ENCODE measurements at regions not wholly inside any gene's neighbourhood (a gene's known extent, or its start where the extent isn't known, plus 50 kb on each side); places are given as distances from the start of the nearest gene placed in this dataset.
"Not testable (repeated sequence)": the region's sequence is repeated elsewhere in the genome, so short reads cannot be mapped to it uniquely, and the experiment has no call there.

GRCh38 chr11:81280228-81280627 is 1453.4 kb downstream of the FAM181B start:
- TF ChIP-seq CTCF (conservative IDR thresholded peaks at IDR 0.05; ENCODE audit: low read depth, low read length); EZH2 (IDR thresholded peaks at IDR 0.05; ENCODE audit: low read length, unreplicated experiment); EZH2phosphoT487 (IDR thresholded peaks at IDR 0.05; ENCODE audit: borderline replicate concordance, low read length): not testable (repeated sequence)

Measured in PC-3 (cell line).